Endothelial cell of umbilical vein (primary cell): ENCODE measurements at regions not wholly inside any gene's neighbourhood (a gene's known extent, or its start where the extent isn't known, plus 50 kb on each side); places are given as distances from the start of the nearest gene placed in this dataset.

Experiments used
- BruUV-seq: library from RNA; stranded (reverse); fragments of 400-500 nt; replicated peaks from 2 replicates; lab custom pipeline; 2021; lab: Mats Ljungman, UMichigan
- CTCF ChIA-PET: fragments of 300-600, 350-600 bp; sonication (Branson Sonifier 250); formaldehyde crosslinking; loops from one replicate; lab custom pipeline; 2021; ENCODE audit warnings: antibody characterized with exemption, inconsistent platforms; lab: Charles Lee
- POLR2A ChIA-PET: fragments of 300-600, 350-600 bp; sonication (Branson Sonifier 250); formaldehyde crosslinking; loops from one replicate; lab custom pipeline; 2021; ENCODE audit warnings: antibody characterized with exemption, inconsistent platforms; lab: Charles Lee
- DNase-seq: peaks from one replicate; pipeline ENCODE4 v3.0.0-alpha.2; 2011; ENCODE audit warnings: low read depth, low spot score
- FAIRE-seq: peaks from 2 replicates; lab custom pipeline; 2011; peaks lifted over from hg19 to GRCh38; lab: Jason Lieb, UNC
- H2AFZ ChIP-seq: 2 replicates; pipeline ENCODE4 v1.6.0; 2012; ENCODE audit warnings: low read depth, low read length, control low read depth, inconsistent platforms
- H3K27ac ChIP-seq: 2 replicates; pipeline ENCODE4 v1.5.1; 2011; ENCODE audit warnings: low read depth, mild to moderate bottlenecking, control low read depth, low read length, moderate library complexity; ENCODE audit not compliant: insufficient read depth
- H3K27me3 ChIP-seq, 2 experiments: 2 replicates each; pipeline versions ENCODE4 v1.6.0 to v1.6.1; 2011; ENCODE audit warnings: low read length in 2 of 2, mixed read lengths in 1 of 2; ENCODE audit not compliant: control insufficient read depth in 2 of 2, insufficient read depth in 2 of 2
- H3K36me3 ChIP-seq, 2 experiments: 2 replicates in 1 of 2; 3 replicates in 1 of 2; pipeline ENCODE4 v1.5.1; 2011; ENCODE audit warnings: low read length in 2 of 2, mild to moderate bottlenecking in 1 of 2, moderate library complexity in 1 of 2; ENCODE audit not compliant: control insufficient read depth in 2 of 2, insufficient read depth in 2 of 2; ENCODE audit errors: extremely low read depth in 1 of 2
- H3K4me1 ChIP-seq: 3 replicates; pipeline ENCODE4 v1.5.1; 2011; ENCODE audit warnings: mild to moderate bottlenecking, low read length; ENCODE audit not compliant: control insufficient read depth, insufficient read depth; ENCODE audit errors: extremely low read depth
- H3K4me2 ChIP-seq: 2 replicates; pipeline ENCODE4 v1.6.1; 2011; ENCODE audit warnings: low read length, control low read depth, mixed read lengths; ENCODE audit not compliant: insufficient read depth
- H3K4me3 ChIP-seq, 3 experiments: fragments of 200-600 bp in 1 of 3; sonication (generic), shearing (Covaris generic) in 1 of 3; replicated peaks in 1 of 3; 2 replicates each; pipeline ENCODE4 v1.5.1; 2011 to 2016; ENCODE audit warnings: control low read depth in 3 of 3, low read length in 3 of 3, mild to moderate bottlenecking in 2 of 3, inconsistent platforms in 1 of 3, low read depth in 1 of 3, moderate library complexity in 1 of 3; ENCODE audit not compliant: insufficient read depth in 1 of 3
- H3K79me2 ChIP-seq: 2 replicates; pipeline ENCODE4 v1.6.0; 2012; ENCODE audit warnings: low read length, inconsistent platforms; ENCODE audit not compliant: control insufficient read depth, insufficient read depth
- H3K9ac ChIP-seq: replicated peaks from 2 replicates; pipeline ENCODE3; 2011; ENCODE audit warnings: low read length, control low read depth; ENCODE audit not compliant: insufficient read depth; ENCODE audit errors: extremely low read depth
- H3K9me1 ChIP-seq: replicated peaks from 3 replicates; pipeline ENCODE4 v1.6.0; 2011; ENCODE audit warnings: mild to moderate bottlenecking, low read length; ENCODE audit not compliant: control insufficient read depth, insufficient read depth; ENCODE audit errors: extremely low read depth
- H3K9me3 ChIP-seq: replicated peaks from 2 replicates; pipeline ENCODE4 v1.5.1; 2012; ENCODE audit warnings: low read length, inconsistent platforms; ENCODE audit not compliant: control insufficient read depth, insufficient read depth
- H4K20me1 ChIP-seq: replicated peaks from 2 replicates; pipeline ENCODE3; 2011; ENCODE audit warnings: mild to moderate bottlenecking, low read length; ENCODE audit not compliant: control insufficient read depth, insufficient read depth; ENCODE audit errors: extremely low read depth
- CTCF ChIP-seq, 2 donors: IDR thresholded peaks; 1 replicate in 1 of 2; 2 replicates in 1 of 2; pipeline ENCODE4 v1.5.1; 2011; ENCODE audit warnings: low read length in 2 of 2, mild to moderate bottlenecking in 2 of 2, moderate library complexity in 2 of 2, control low read depth in 1 of 2, inconsistent platforms in 1 of 2, low read depth in 1 of 2; ENCODE audit not compliant: insufficient read depth in 1 of 2; ENCODE audit errors: extremely low read depth in 1 of 2
- EZH2 ChIP-seq: IDR thresholded peaks from 2 replicates; pipeline ENCODE4 v1.6.1; 2012; ENCODE audit warnings: borderline replicate concordance, low read depth, mild to moderate bottlenecking, moderate library complexity, low read length, inconsistent platforms; ENCODE audit not compliant: severe bottlenecking
- FOS ChIP-seq: IDR thresholded peaks from 2 replicates; pipeline ENCODE4 v1.6.1; 2011; ENCODE audit warnings: mild to moderate bottlenecking, low read length, moderate library complexity, borderline replicate concordance; ENCODE audit not compliant: insufficient read depth
- GATA2 ChIP-seq: IDR thresholded peaks from 2 replicates; pipeline ENCODE4 v1.7.0; 2011; ENCODE audit warnings: low read depth, mild to moderate bottlenecking, moderate library complexity, mixed read lengths, low read length; ENCODE audit not compliant: insufficient read length, insufficient read depth
- JUN ChIP-seq: IDR thresholded peaks from 2 replicates; pipeline ENCODE4 v1.6.1; 2011; ENCODE audit warnings: borderline replicate concordance, low read depth; ENCODE audit not compliant: insufficient read length, insufficient read depth
- MYC ChIP-seq: IDR thresholded peaks from one replicate; pipeline ENCODE4 v1.6.1; 2011; ENCODE audit warnings: mild to moderate bottlenecking, low read depth, low read length
- POLR2A ChIP-seq: IDR thresholded peaks from 2 replicates; pipeline ENCODE4 v1.6.1; 2012; ENCODE audit warnings: low read depth, mild to moderate bottlenecking, control low read depth, low read length
- POLR2AphosphoS5 ChIP-seq: IDR thresholded peaks from 2 replicates; pipeline ENCODE4 v1.6.1; 2012; ENCODE audit warnings: low read depth, mild to moderate bottlenecking, control low read depth, low read length, moderate library complexity; ENCODE audit not compliant: insufficient read depth
- dilution Hi-C: fragments of 300-500 bp; cut with MboI; formaldehyde crosslinking; loops from one replicate; pipeline ENCODE4 v1.15.0; 2019; ENCODE audit warnings: low sequenced_read_pairs; ENCODE audit not compliant: extremely low pct_ligation_motif_present
- intact Hi-C: fragments of 100-400 bp; cut with micrococcal nuclease; formaldehyde crosslinking; loops from one replicate; pipeline ENCODE4 v1.10.0; 2022
- TF ChIP-seq, protein P1 (sequence below): IDR thresholded peaks from 2 replicates; pipeline ENCODE4 v1.6.1; 2011; ENCODE audit not compliant: insufficient read depth, insufficient read length

DNA sequence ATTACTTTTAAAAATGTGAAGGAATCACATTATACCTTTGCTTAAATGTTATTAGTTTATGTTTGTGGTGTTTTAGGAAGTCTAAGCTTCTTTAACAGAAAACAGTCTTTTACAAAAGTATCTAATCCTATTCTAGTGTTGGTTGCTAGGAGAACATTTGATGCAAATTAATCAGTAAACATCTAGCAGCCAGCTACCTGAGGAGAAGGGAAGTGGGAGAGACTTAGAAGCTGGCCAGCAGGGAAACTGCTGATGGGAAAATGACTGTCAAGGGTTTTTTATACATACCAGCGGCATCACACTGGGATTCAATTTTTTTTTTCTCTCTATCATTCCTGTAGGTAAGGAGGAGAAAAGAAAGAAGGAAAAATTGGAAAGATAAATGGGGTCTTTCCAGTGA lies 686.0 kb upstream of the MMS22L start:
- ChIA-PET POLR2A (no interaction called here), CTCF (no interaction called here)
- no peak for FAIRE-seq

More for the DNA sequence above, 686.0 kb upstream of the MMS22L start:
- no peaks in the 10 kb centered on the region for H3K9me1 ChIP-seq
- dilution Hi-C loops, result no loop called here
- no peaks in the 10 kb centered on the region for H3K27me3 ChIP-seq
- no peaks in the 10 kb centered on the region for H3K79me2 ChIP-seq
- no peak for DNase-seq
- no peak overlapping the region for H3K4me3 ChIP-seq
- intact Hi-C loops, result no loop called here
- no TSS peak for BruUV-seq
- H2AFZ ChIP-seq, result no peak overlapping the region
- no peak overlapping the region for H3K4me2 ChIP-seq
- H3K9me3 ChIP-seq, result no peaks in the 10 kb centered on the region
- no peak overlapping the region for H3K9ac ChIP-seq
- TF ChIP-seq GATA2 (no peak), JUN (no peak), POLR2A (no peak), FOS (no peak), EZH2 (no peak), CTCF (IDR thresholded peaks at IDR 0.05; ENCODE audit: extremely low read depth in 1 of 2, insufficient read depth in 1 of 2, low read depth in 1 of 2, low read length in 2 of 2) (no peak), MYC (no peak), POLR2AphosphoS5 (no peak)
- TF ChIP-seq, protein P1, sequence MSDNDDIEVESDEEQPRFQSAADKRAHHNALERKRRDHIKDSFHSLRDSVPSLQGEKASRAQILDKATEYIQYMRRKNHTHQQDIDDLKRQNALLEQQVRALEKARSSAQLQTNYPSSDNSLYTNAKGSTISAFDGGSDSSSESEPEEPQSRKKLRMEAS, result no peak
- H3K36me3 ChIP-seq, result no peaks in the 10 kb centered on the region
- H4K20me1 ChIP-seq, result no peaks in the 10 kb centered on the region
- no peaks in the 10 kb centered on the region for H3K4me1 ChIP-seq
- no peak overlapping the region for H3K27ac ChIP-seq
